Mesothelial cell of epicardium (in vitro differentiated cells): ENCODE measurements at regions not wholly inside any gene's neighbourhood (a gene's known extent, or its start where the extent isn't known, plus 50 kb on each side); places are given as distances from the start of the nearest gene placed in this dataset.
"Not testable (repeated sequence)": the region's sequence is repeated elsewhere in the genome, so short reads cannot be mapped to it uniquely, and the experiment has no call there.

Experiments
- DNase-seq, 2 experiments: peaks; one replicate each; pipeline ENCODE4 v3.0.0; 2021; ENCODE audit warnings: low spot score in 2 of 2; ENCODE audit not compliant: unreplicated experiment in 2 of 2
- H3K27ac Mint-ChIP-seq: 2 replicates; pipeline ENCODE4 v1.8.0; 2021; ENCODE audit warnings: mixed read lengths
- H3K27me3 Mint-ChIP-seq: 2 replicates; pipeline ENCODE4 v1.8.0; 2021; ENCODE audit warnings: low read depth, mixed read lengths
- H3K36me3 Mint-ChIP-seq: 2 replicates; pipeline ENCODE4 v1.8.0; 2021; ENCODE audit warnings: mixed read lengths
- H3K4me1 Mint-ChIP-seq: 2 replicates; pipeline ENCODE4 v1.8.0; 2021; ENCODE audit warnings: mixed read lengths
- H3K4me3 Mint-ChIP-seq: 2 replicates; pipeline ENCODE4 v1.8.0; 2021; ENCODE audit warnings: mild to moderate bottlenecking, moderate library complexity, mixed read lengths
- H3K9me3 Mint-ChIP-seq: 2 replicates; pipeline ENCODE4 v1.8.0; 2021; ENCODE audit warnings: mixed read lengths
- TF ChIP-seq, protein P1 (sequence below): fragments of 200-600 bp; sonication (generic); IDR thresholded peaks from one replicate; pipeline ENCODE4 v1.5.0; 2021; ENCODE audit warnings: antibody characterized with exemption; ENCODE audit not compliant: unreplicated experiment

GRCh38 chr11:134976551-134976950 is 564.5 kb upstream of the B3GAT1 start:
- Mint-ChIP-seq H3K36me3 (no peaks in the 10 kb centered on the region), H3K27me3 (peaks cover 2% of the 10 kb centered on the region), H3K27ac (no peak overlapping the region), H3K9me3 (no peaks in the 10 kb centered on the region), H3K4me3 (no peak overlapping the region), H3K4me1 (peaks cover 15% of the 10 kb centered on the region)
- TF ChIP-seq, protein P1, sequence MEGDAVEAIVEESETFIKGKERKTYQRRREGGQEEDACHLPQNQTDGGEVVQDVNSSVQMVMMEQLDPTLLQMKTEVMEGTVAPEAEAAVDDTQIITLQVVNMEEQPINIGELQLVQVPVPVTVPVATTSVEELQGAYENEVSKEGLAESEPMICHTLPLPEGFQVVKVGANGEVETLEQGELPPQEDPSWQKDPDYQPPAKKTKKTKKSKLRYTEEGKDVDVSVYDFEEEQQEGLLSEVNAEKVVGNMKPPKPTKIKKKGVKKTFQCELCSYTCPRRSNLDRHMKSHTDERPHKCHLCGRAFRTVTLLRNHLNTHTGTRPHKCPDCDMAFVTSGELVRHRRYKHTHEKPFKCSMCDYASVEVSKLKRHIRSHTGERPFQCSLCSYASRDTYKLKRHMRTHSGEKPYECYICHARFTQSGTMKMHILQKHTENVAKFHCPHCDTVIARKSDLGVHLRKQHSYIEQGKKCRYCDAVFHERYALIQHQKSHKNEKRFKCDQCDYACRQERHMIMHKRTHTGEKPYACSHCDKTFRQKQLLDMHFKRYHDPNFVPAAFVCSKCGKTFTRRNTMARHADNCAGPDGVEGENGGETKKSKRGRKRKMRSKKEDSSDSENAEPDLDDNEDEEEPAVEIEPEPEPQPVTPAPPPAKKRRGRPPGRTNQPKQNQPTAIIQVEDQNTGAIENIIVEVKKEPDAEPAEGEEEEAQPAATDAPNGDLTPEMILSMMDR = no peak
- no peak for DNase-seq

GRCh38 chr11:134975866-134976376 is 563.9 kb upstream of the B3GAT1 start:
- no peak overlapping the region for H3K27ac Mint-ChIP-seq
- H3K4me3 Mint-ChIP-seq = no peak overlapping the region
- TF ChIP-seq, protein P1 = no peak
- no peak for DNase-seq
- H3K36me3 Mint-ChIP-seq = no peaks in the 10 kb centered on the region
- no peaks in the 10 kb centered on the region for H3K9me3 Mint-ChIP-seq
- peaks cover 15% of the 10 kb centered on the region for H3K4me1 Mint-ChIP-seq
- H3K27me3 Mint-ChIP-seq = peaks cover 2% of the 10 kb centered on the region

DNA sequence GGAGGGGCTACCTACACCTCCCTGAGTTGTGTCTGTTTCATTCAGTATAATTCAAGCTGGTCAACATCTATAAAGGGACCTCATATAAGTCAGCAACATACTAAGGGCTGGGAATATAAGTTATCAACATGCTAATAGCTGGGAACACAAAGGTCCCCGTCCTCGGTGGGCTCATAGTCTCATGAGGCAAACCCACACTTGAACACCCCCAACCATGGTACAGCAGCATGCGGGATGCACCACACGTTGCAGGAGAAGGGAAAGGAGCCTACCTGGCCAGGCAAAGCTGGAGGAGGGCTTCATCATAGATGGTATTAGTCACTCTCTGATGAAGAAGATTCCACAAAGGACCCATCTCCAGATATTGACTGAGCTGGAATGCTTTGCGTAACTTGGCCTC is 561.8 kb upstream of the B3GAT1 start:
- no peak overlapping the region for H3K4me3 Mint-ChIP-seq

DNA sequence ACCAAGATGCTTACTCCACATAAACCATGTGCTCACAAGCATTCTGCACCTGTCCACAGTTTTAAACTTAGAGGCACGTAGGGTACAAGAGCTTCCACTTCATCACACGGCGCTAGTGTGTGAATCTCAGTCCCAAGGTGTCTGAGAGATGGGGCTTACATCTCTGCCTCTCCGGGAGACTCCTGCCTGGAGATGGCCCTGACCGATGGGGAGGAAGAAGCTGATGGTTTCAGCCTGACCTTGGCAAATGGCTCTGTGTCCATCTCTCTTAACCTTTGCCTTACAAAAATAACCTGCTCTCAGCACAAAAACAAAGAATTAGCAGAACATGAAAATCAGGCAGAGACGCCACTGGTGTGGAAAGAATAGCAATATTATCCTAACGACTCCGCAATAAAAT is 559.3 kb upstream of the B3GAT1 start:
- DNase-seq = no peak
- Mint-ChIP-seq H3K36me3 (no peaks in the 10 kb centered on the region), H3K27ac (no peak overlapping the region), H3K4me1 (peaks cover 11% of the 10 kb centered on the region), H3K4me3 (no peak overlapping the region), H3K27me3 (peaks cover 2% of the 10 kb centered on the region), H3K9me3 (no peaks in the 10 kb centered on the region)
- TF ChIP-seq, protein P1 = no peak

More for the DNA sequence above, 561.8 kb upstream of the B3GAT1 start:
- TF ChIP-seq, protein P1 = no peak
- H3K36me3 Mint-ChIP-seq = no peaks in the 10 kb centered on the region
- peaks cover 13% of the 10 kb centered on the region for H3K4me1 Mint-ChIP-seq
- H3K27ac Mint-ChIP-seq = no peak overlapping the region
- peaks cover 2% of the 10 kb centered on the region for H3K27me3 Mint-ChIP-seq
- H3K9me3 Mint-ChIP-seq = no peaks in the 10 kb centered on the region
- no peak for DNase-seq

DNA sequence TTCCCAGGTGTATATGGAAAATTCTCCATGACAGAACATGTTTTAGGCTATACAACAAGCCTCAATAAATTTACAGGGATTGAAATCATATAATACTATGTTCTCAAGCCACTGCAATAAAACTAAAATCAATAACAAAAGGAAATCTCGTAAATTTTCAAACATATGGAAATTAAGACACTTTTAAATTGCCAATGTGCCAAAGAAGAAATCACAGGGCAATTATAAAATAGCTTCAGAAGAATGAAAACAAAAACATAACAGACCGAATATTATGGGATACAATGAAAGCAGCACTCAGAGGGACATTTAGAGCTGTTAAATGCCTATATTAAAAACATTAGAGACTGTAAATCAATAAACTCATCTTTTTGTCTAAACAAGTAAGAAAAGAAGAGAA is 555.7 kb upstream of the B3GAT1 start:
- Mint-ChIP-seq H3K9me3 (peaks cover 8% of the 10 kb centered on the region), H3K4me3 (no peak overlapping the region), H3K27ac (no peak overlapping the region), H3K27me3 (no peaks in the 10 kb centered on the region), H3K4me1 (peaks cover 8% of the 10 kb centered on the region), H3K36me3 (no peaks in the 10 kb centered on the region)
- DNase-seq = no peak
- TF ChIP-seq, protein P1 = no peak

DNA sequence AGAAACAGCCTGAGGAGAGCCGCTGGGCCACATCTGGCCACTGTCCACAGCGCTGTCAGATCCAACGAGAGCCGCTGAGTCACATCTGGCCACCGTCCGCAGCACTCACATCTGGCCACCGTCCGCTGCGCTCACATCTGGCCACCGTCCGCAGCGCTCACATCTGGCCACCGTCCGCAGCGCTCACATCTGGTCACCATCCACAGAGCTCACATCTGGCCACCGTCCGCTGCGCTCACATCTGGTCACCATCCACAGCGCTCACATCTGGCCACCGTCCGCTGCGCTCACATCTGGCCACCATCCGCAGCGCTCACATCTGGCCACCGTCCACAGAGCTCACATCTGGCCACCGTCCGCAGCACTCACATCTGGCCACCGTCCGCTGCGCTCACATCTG is 549.3 kb upstream of the B3GAT1 start:
- not testable (repeated sequence) for DNase-seq, H3K4me3 Mint-ChIP-seq, H3K36me3 Mint-ChIP-seq, H3K27me3 Mint-ChIP-seq, H3K9me3 Mint-ChIP-seq, H3K27ac Mint-ChIP-seq
- peaks cover 19% of the 10 kb centered on the region for H3K4me1 Mint-ChIP-seq
